Liver (tissue), 8 donors: ENCODE measurements at regions not wholly inside any gene's neighbourhood (a gene's known extent, or its start where the extent isn't known, plus 50 kb on each side); places are given as distances from the start of the nearest gene placed in this dataset.

Experiments used
- DNase-seq: peaks from one replicate; pipeline ENCODE4 v3.0.0-alpha.2; 2017; ENCODE audit warnings: low spot score
- H3K27ac ChIP-seq, 2 donors: one replicate each; pipeline ENCODE4 v1.7.0; 2013; ENCODE audit warnings: inconsistent platforms in 2 of 2, low read length in 2 of 2, control low read depth in 1 of 2, low read depth in 1 of 2, mild to moderate bottlenecking in 1 of 2
- H3K27me3 ChIP-seq, 4 donors: one replicate each; pipeline versions ENCODE4 v1.6.1 to v1.7.0; 2013; ENCODE audit warnings: low read length in 3 of 4, inconsistent platforms in 1 of 4, mild to moderate bottlenecking in 1 of 4, moderate library complexity in 1 of 4; ENCODE audit not compliant: control insufficient read depth in 4 of 4, insufficient read depth in 4 of 4
- H3K36me3 ChIP-seq, 4 donors: one replicate each; pipeline versions ENCODE4 v1.6.1 to v1.7.0; 2013; ENCODE audit warnings: low read length in 3 of 4, mild to moderate bottlenecking in 3 of 4, low read depth in 1 of 4, moderate library complexity in 1 of 4; ENCODE audit not compliant: control insufficient read depth in 4 of 4, insufficient read depth in 3 of 4
- H3K4me1 ChIP-seq, 4 donors: one replicate each; pipeline versions ENCODE4 v1.6.1 to v1.7.0; 2013; ENCODE audit warnings: low read length in 3 of 4, mild to moderate bottlenecking in 3 of 4, moderate library complexity in 1 of 4; ENCODE audit not compliant: control insufficient read depth in 4 of 4, insufficient read depth in 4 of 4
- H3K4me3 ChIP-seq, 3 donors: one replicate each; pipeline versions ENCODE4 v1.6.1 to v1.7.0; 2013; ENCODE audit warnings: low read length in 3 of 3, control low read depth in 1 of 3, low read depth in 1 of 3, mild to moderate bottlenecking in 1 of 3
- H3K9ac ChIP-seq, 2 donors: one replicate each; pipeline ENCODE4 v1.7.0; 2013; ENCODE audit warnings: low read length in 2 of 2, mild to moderate bottlenecking in 2 of 2, moderate library complexity in 2 of 2, control low read depth in 1 of 2, low read depth in 1 of 2
- H3K9me3 ChIP-seq, 4 donors: one replicate each; pipeline versions ENCODE4 v1.6.1 to v1.7.0; 2013; ENCODE audit warnings: low read length in 3 of 4; ENCODE audit not compliant: control insufficient read depth in 4 of 4
- ATF3 ChIP-seq: IDR thresholded peaks from 2 replicates; pipeline ENCODE4 v1.6.1; 2016; ENCODE audit warnings: antibody characterized with exemption
- CTCF ChIP-seq: fragments of 150-350 bp; IDR thresholded peaks from 2 replicates; pipeline ENCODE4 v1.5.1; 2017; ENCODE audit warnings: improper control_type of control experiment, low read depth, low read length; ENCODE audit not compliant: missing input control
- FOXA1 ChIP-seq: IDR thresholded peaks from 2 replicates; pipeline ENCODE4 v1.6.1; 2016; ENCODE audit warnings: antibody characterized with exemption
- FOXA2 ChIP-seq: IDR thresholded peaks from 2 replicates; pipeline ENCODE4 v1.6.1; 2016; ENCODE audit warnings: antibody characterized with exemption
- GABPA ChIP-seq, 2 donors: IDR thresholded peaks in 1 of 2; conservative IDR thresholded peaks in 1 of 2; 2 replicates each; pipeline ENCODE4 v1.6.1; 2016; ENCODE audit warnings: antibody characterized with exemption in 2 of 2, mild to moderate bottlenecking in 1 of 2, moderate library complexity in 1 of 2
- HNF4A ChIP-seq, 2 donors: conservative IDR thresholded peaks; 2 replicates each; pipeline ENCODE4 v1.6.1; 2016; ENCODE audit warnings: antibody characterized with exemption in 2 of 2, mild to moderate bottlenecking in 2 of 2
- HNF4G ChIP-seq: IDR thresholded peaks from 2 replicates; pipeline ENCODE4 v1.6.1; 2016; ENCODE audit warnings: antibody characterized with exemption
- JUND ChIP-seq, 2 donors: IDR thresholded peaks; 2 replicates each; pipeline ENCODE4 v1.6.1; 2016; ENCODE audit warnings: antibody characterized with exemption in 2 of 2
- MAX ChIP-seq: IDR thresholded peaks from 2 replicates; pipeline ENCODE4 v1.6.1; 2016; ENCODE audit warnings: antibody characterized with exemption
- NR2F2 ChIP-seq: IDR thresholded peaks from 2 replicates; pipeline ENCODE4 v1.6.1; 2016; ENCODE audit warnings: antibody characterized with exemption
- RAD21 ChIP-seq, 2 donors: IDR thresholded peaks; 2 replicates each; pipeline ENCODE4 v1.6.1; 2016; ENCODE audit warnings: antibody characterized with exemption in 2 of 2, mild to moderate bottlenecking in 2 of 2
- RXRA ChIP-seq, 2 donors: IDR thresholded peaks; 2 replicates each; pipeline ENCODE4 v1.6.1; 2017 to 2018; ENCODE audit warnings: antibody characterized with exemption in 2 of 2, mild to moderate bottlenecking in 1 of 2
- SP1 ChIP-seq: IDR thresholded peaks from 2 replicates; pipeline ENCODE4 v1.6.1; 2018; ENCODE audit warnings: antibody characterized with exemption, mild to moderate bottlenecking
- TAF1 ChIP-seq: conservative IDR thresholded peaks from 2 replicates; pipeline ENCODE4 v1.6.1; 2016; ENCODE audit warnings: antibody characterized with exemption, mild to moderate bottlenecking
- YY1 ChIP-seq: IDR thresholded peaks from 2 replicates; pipeline ENCODE4 v1.6.1; 2016; ENCODE audit warnings: antibody characterized with exemption, mild to moderate bottlenecking
- WGBS: extraction: QIAGEN DNeasy Blood & Tissue Kit; methylation state at CpG from one replicate; pipeline ENCODE4 v1.1.7; 2013; 5-methylcytosine and 5-hydroxymethylcytosine counted together
- TF ChIP-seq, protein P1 (sequence below): IDR thresholded peaks from 2 replicates; pipeline ENCODE4 v1.6.1; 2016; ENCODE audit warnings: antibody characterized with exemption
- donor health status: healthy.
- donor health status: healthy.
- donor health status: healthy.
- donor health status: healthy.
- donor health status: healthy.

GRCh38 chr14:98725676-98726075 lies 546.3 kb downstream of the BCL11B start:
- Histone ChIP-seq H3K9ac (no peak overlapping the region), H3K4me3 (no peak overlapping the region), H3K4me1 (no peaks in the 10 kb centered on the region), H3K27ac (no peak overlapping the region), H3K27me3 (peaks cover 0 to 3% (median 0%) of the 10 kb centered on the region in 4 donors), H3K9me3 (no peaks in the 10 kb centered on the region), H3K36me3 (no peaks in the 10 kb centered on the region)
- DNase-seq, result no peak
- WGBS, result 77% methylated on average over 9 of the region's 9 CpGs
- no peak for TF ChIP-seq CTCF
- no peak for TF ChIP-seq HNF4G
- TF ChIP-seq MAX, result no peak
- no peak for TF ChIP-seq RXRA (IDR thresholded peaks at IDR 0.05)
- TF ChIP-seq ATF3, result no peak
- TF ChIP-seq, protein P1, sequence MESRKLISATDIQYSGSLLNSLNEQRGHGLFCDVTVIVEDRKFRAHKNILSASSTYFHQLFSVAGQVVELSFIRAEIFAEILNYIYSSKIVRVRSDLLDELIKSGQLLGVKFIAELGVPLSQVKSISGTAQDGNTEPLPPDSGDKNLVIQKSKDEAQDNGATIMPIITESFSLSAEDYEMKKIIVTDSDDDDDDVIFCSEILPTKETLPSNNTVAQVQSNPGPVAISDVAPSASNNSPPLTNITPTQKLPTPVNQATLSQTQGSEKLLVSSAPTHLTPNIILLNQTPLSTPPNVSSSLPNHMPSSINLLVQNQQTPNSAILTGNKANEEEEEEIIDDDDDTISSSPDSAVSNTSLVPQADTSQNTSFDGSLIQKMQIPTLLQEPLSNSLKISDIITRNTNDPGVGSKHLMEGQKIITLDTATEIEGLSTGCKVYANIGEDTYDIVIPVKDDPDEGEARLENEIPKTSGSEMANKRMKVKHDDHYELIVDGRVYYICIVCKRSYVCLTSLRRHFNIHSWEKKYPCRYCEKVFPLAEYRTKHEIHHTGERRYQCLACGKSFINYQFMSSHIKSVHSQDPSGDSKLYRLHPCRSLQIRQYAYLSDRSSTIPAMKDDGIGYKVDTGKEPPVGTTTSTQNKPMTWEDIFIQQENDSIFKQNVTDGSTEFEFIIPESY, result no peak
- no peak for TF ChIP-seq TAF1
- TF ChIP-seq NR2F2, result no peak
- no peak for TF ChIP-seq HNF4A (conservative IDR thresholded peaks at IDR 0.05)
- TF ChIP-seq YY1, result no peak
- no peak for TF ChIP-seq GABPA (IDR thresholded peaks at IDR 0.05 in 1 of 2, conservative IDR thresholded peaks at IDR 0.05 in 1 of 2)
- no peak for TF ChIP-seq SP1
- TF ChIP-seq JUND (IDR thresholded peaks at IDR 0.05), result no peak

DNA sequence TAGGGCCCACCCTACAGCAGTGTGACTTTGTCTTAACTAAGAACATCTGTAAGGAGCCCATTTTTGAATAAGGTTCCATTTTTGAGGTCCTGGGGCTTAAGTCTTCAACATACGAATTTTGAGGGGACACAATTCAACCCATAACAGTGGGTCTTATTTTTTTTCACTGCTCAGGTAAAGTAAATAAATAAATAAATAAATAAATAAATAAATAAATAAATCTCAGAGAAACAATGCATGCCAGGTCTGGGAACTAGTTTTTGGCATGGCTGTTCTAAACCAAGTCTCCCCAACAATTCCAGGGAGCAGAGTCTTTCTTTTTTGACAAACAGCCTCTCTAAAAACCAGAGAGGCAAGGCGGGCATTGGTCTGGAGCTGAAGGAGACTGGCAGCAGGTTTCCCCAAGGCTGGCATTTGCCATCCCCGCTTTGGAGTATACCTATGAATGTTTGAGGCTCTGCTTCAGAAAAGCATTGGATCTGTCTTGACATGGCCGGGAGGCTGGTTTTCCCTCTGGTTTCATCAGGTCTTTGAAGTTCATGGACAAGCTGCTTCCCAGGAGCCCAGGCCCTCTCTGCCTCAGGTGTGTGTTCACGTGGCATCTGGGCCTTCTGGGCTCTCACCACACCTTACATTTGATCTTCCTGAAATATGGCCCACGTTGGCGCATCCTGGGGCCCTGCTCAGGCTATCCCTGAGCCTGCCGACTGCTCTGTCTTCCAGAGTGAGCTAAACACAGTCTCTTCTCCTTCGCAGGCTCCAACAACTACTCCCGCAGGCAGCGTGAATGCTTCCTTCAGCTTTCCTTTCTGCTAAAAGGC lies 545.2 kb downstream of the BCL11B start:
- H3K9me3 ChIP-seq, result no peaks in the 10 kb centered on the region
- H3K4me3 ChIP-seq, result no peak overlapping the region
- TF ChIP-seq HNF4G (no peak), RAD21 (IDR thresholded peaks at IDR 0.05) (no peak), TAF1 (no peak), FOXA2 (no peak), RXRA (IDR thresholded peaks at IDR 0.05) (no peak), YY1 (no peak), NR2F2 (no peak), FOXA1 (no peak)
- TF ChIP-seq, protein P1, result no peak
- H3K27ac ChIP-seq, result no peak overlapping the region
- H3K4me1 ChIP-seq, result no peaks in the 10 kb centered on the region
- no peaks in the 10 kb centered on the region for H3K36me3 ChIP-seq
- 86% methylated on average over 11 of the region's 11 CpGs for WGBS
- no peak overlapping the region for H3K9ac ChIP-seq
- no peak for DNase-seq
- peaks cover 0 to 3% (median 0%) of the 10 kb centered on the region in 4 donors for H3K27me3 ChIP-seq
